Umbilical cord (tissue), 1 donor: ENCODE measurements at regions not wholly inside any gene's neighbourhood (a gene's known extent, or its start where the extent isn't known, plus 50 kb on each side); places are given as distances from the start of the nearest gene placed in this dataset.

Source experiments
- DNase-seq: peaks from one replicate; pipeline ENCODE4 v3.0.0-alpha.2; 2015; ENCODE audit warnings: low spot score

- DNase-seq = peak; percentile 94
Measured at GRCh38 chr2:41947701-41948396, 100.0 kb upstream of the PKDCC start.

- no peak for DNase-seq
Measured at GRCh38 chr2:41948397-41948763, 99.4 kb upstream of the PKDCC start.

GRCh38 chr2:41949091-41949882, 98.5 kb upstream of the PKDCC start:
- DNase-seq = no peak

- DNase-seq = no peak
Measured at GRCh38 chr2:41949883-41950665, 97.7 kb upstream of the PKDCC start.

GRCh38 chr2:41950666-41950960, 97.2 kb upstream of the PKDCC start:
- DNase-seq = no peak

- no peak for DNase-seq
Measured at GRCh38 chr2:41954304-41955291, 93.2 kb upstream of the PKDCC start.

GRCh38 chr2:41955316-41956043, 92.3 kb upstream of the PKDCC start:
- no peak for DNase-seq

- DNase-seq = no peak
Measured at GRCh38 chr2:41957431-41957830, 90.4 kb upstream of the PKDCC start.

- peak; percentile 80 for DNase-seq
Measured at GRCh38 chr2:41958251-41958650, 89.6 kb upstream of the PKDCC start.

GRCh38 chr2:41958775-41959174, 89.0 kb upstream of the PKDCC start:
- DNase-seq = no peak

GRCh38 chr2:41959760-41960159, 88.1 kb upstream of the PKDCC start:
- DNase-seq = no peak

GRCh38 chr2:41962922-41963622, 84.7 kb upstream of the PKDCC start:
- peak; percentile 53 for DNase-seq

GRCh38 chr2:41963661-41964525, 83.9 kb upstream of the PKDCC start:
- peak; percentile 79 for DNase-seq

GRCh38 chr2:41965173-41965908, 82.5 kb upstream of the PKDCC start:
- no peak for DNase-seq

GRCh38 chr2:41965909-41966295, 81.9 kb upstream of the PKDCC start:
- DNase-seq = peak; percentile 32

GRCh38 chr2:41966431-41966893, 81.4 kb upstream of the PKDCC start:
- peak; percentile 90 for DNase-seq

- DNase-seq = no peak
Measured at GRCh38 chr2:41966920-41967319, 80.9 kb upstream of the PKDCC start.

- peak; percentile 73 for DNase-seq
Measured at GRCh38 chr2:41967476-41968181, 80.2 kb upstream of the PKDCC start.
